GM12878 (cell line): ENCODE measurements at regions not wholly inside any gene's neighbourhood (a gene's known extent, or its start where the extent isn't known, plus 50 kb on each side); places are given as distances from the start of the nearest gene placed in this dataset.

Source experiments
- CEBPZ ChIP-seq: fragments of 150-350 bp; IDR thresholded peaks from 2 replicates; pipeline ENCODE4 v1.6.1; 2016; ENCODE audit warnings: low read depth, low read length
- RBBP5 ChIP-seq: fragments of 200-600 bp; sonication (generic); conservative IDR thresholded peaks from 2 replicates; pipeline ENCODE4 v1.6.1; 2016
- SUZ12 ChIP-seq: fragments of 200-600 bp; sonication (generic); IDR thresholded peaks from one replicate; pipeline ENCODE4 v1.6.1; 2018; ENCODE audit warnings: antibody characterized with exemption, mild to moderate bottlenecking; ENCODE audit not compliant: unreplicated experiment
- ZNF24 ChIP-seq: fragments of 450-650 bp; IDR thresholded peaks from 2 replicates; pipeline ENCODE4 v1.6.1; 2017; ENCODE audit warnings: antibody characterized with exemption, mild to moderate bottlenecking
- ZNF592 ChIP-seq: fragments of 450-650 bp; IDR thresholded peaks from 2 replicates; pipeline ENCODE4 v1.6.1; 2017; ENCODE audit warnings: mild to moderate bottlenecking, moderate library complexity

GRCh38 chr6:105869835-105870440, 216.2 kb upstream of the PRDM1 start (continued):
- TF ChIP-seq ZNF592 (no peak), CEBPZ (no peak), SUZ12 (no peak), RBBP5 (no peak), ZNF24 (no peak)
